ES-I3 (cell line): ENCODE measurements at regions not wholly inside any gene's neighbourhood (a gene's known extent, or its start where the extent isn't known, plus 50 kb on each side); places are given as distances from the start of the nearest gene placed in this dataset.
A peak's percentile ranks its signal among the peaks of the same experiment; 100 is the strongest.

Experiments
- H3K36me3 ChIP-seq: 2 replicates; pipeline ENCODE4 v1.6.1; 2013; ENCODE audit warnings: mild to moderate bottlenecking, low read length, control low read depth, moderate library complexity; ENCODE audit not compliant: insufficient read depth
- H3K4me1 ChIP-seq: 2 replicates; pipeline ENCODE4 v1.6.1; 2013; ENCODE audit warnings: mild to moderate bottlenecking, control low read depth, low read length; ENCODE audit not compliant: insufficient read depth
- H3K9ac ChIP-seq: 2 replicates; pipeline ENCODE4 v1.6.1; 2013; ENCODE audit warnings: low read depth, mild to moderate bottlenecking, low read length, moderate library complexity
- H3K9me3 ChIP-seq: 2 replicates; pipeline ENCODE4 v1.6.1; 2013; ENCODE audit warnings: mild to moderate bottlenecking, low read length, moderate library complexity; ENCODE audit not compliant: control insufficient read depth, insufficient read depth

GRCh38 chr10:10797513-10797912 lies 220.2 kb upstream of the CELF2 start:
- Histone ChIP-seq H3K4me1 (peaks cover 36% of the 10 kb centered on the region), H3K36me3 (no peaks in the 10 kb centered on the region), H3K9ac (no peak overlapping the region), H3K9me3 (peaks cover 10% of the 10 kb centered on the region)

- H3K4me1 ChIP-seq: peaks cover 31% of the 10 kb centered on the region
- H3K9ac ChIP-seq: peak overlapping the region; percentile 40
- H3K36me3 ChIP-seq: no peaks in the 10 kb centered on the region
- peaks cover 10% of the 10 kb centered on the region for H3K9me3 ChIP-seq
Measured at GRCh38 chr10:10798102-10798863, 219.4 kb upstream of the CELF2 start.

GRCh38 chr10:10798864-10799192 lies 218.8 kb upstream of the CELF2 start:
- H3K9ac ChIP-seq: peak overlapping the region; percentile 40

GRCh38 chr10:10800961-10801360 lies 216.7 kb upstream of the CELF2 start:
- Histone ChIP-seq H3K36me3 (no peaks in the 10 kb centered on the region), H3K9me3 (peaks cover 10% of the 10 kb centered on the region), H3K9ac (no peak overlapping the region), H3K4me1 (peaks cover 33% of the 10 kb centered on the region)

More at GRCh38 chr10:10798864-10799192, 218.8 kb upstream of the CELF2 start:
- Histone ChIP-seq H3K4me1 (peaks cover 29% of the 10 kb centered on the region), H3K36me3 (no peaks in the 10 kb centered on the region), H3K9me3 (peaks cover 10% of the 10 kb centered on the region)

- peaks cover 15% of the 10 kb centered on the region for H3K4me1 ChIP-seq
- H3K9me3 ChIP-seq: peaks cover 10% of the 10 kb centered on the region
- H3K36me3 ChIP-seq: no peaks in the 10 kb centered on the region
- H3K9ac ChIP-seq: no peak overlapping the region
Measured at GRCh38 chr10:10803278-10803677, 214.4 kb upstream of the CELF2 start.

GRCh38 chr10:10804061-10804460 lies 213.6 kb upstream of the CELF2 start:
- no peak overlapping the region for H3K9ac ChIP-seq
- H3K9me3 ChIP-seq: peaks cover 10% of the 10 kb centered on the region
- peaks cover 15% of the 10 kb centered on the region for H3K4me1 ChIP-seq
- no peaks in the 10 kb centered on the region for H3K36me3 ChIP-seq

GRCh38 chr10:10804998-10805740 lies 212.5 kb upstream of the CELF2 start:
- peaks cover 10% of the 10 kb centered on the region for H3K9me3 ChIP-seq
- H3K4me1 ChIP-seq: peaks cover 15% of the 10 kb centered on the region
- no peaks in the 10 kb centered on the region for H3K36me3 ChIP-seq
- no peak overlapping the region for H3K9ac ChIP-seq

- Histone ChIP-seq H3K4me1 (peaks cover 15% of the 10 kb centered on the region), H3K36me3 (no peaks in the 10 kb centered on the region), H3K9ac (no peak overlapping the region), H3K9me3 (no peaks in the 10 kb centered on the region)
Measured at GRCh38 chr10:10807106-10807505, 210.6 kb upstream of the CELF2 start.

- Histone ChIP-seq H3K9me3 (no peaks in the 10 kb centered on the region), H3K4me1 (peaks cover 2% of the 10 kb centered on the region; the same call in 1 of the 2 replicates), H3K36me3 (no peaks in the 10 kb centered on the region), H3K9ac (no peak overlapping the region)
Measured at GRCh38 chr10:10811562-10811961, 206.1 kb upstream of the CELF2 start.

- H3K4me1 ChIP-seq: no peaks in the 10 kb centered on the region
- no peaks in the 10 kb centered on the region for H3K36me3 ChIP-seq
- no peaks in the 10 kb centered on the region for H3K9me3 ChIP-seq
- no peak overlapping the region for H3K9ac ChIP-seq
Measured at GRCh38 chr10:10813656-10814055, 204.0 kb upstream of the CELF2 start.

- no peak overlapping the region for H3K9ac ChIP-seq
- no peaks in the 10 kb centered on the region for H3K4me1 ChIP-seq
- H3K36me3 ChIP-seq: no peaks in the 10 kb centered on the region
- H3K9me3 ChIP-seq: no peaks in the 10 kb centered on the region
Measured at GRCh38 chr10:10814069-10814468, 203.6 kb upstream of the CELF2 start.

- no peak overlapping the region for H3K9ac ChIP-seq
- 0 out of 2 replicates have a peak, but pooled peaks cover 3% of the 10 kb centered on the region for H3K9me3 ChIP-seq
- H3K36me3 ChIP-seq: no peaks in the 10 kb centered on the region
- H3K4me1 ChIP-seq: no peaks in the 10 kb centered on the region
Measured at GRCh38 chr10:10816447-10816846, 201.2 kb upstream of the CELF2 start.

- Histone ChIP-seq H3K9ac (no peak overlapping the region), H3K4me1 (no peaks in the 10 kb centered on the region), H3K36me3 (no peaks in the 10 kb centered on the region), H3K9me3 (0 out of 2 replicates have a peak, but pooled peaks cover 3% of the 10 kb centered on the region)
Measured at GRCh38 chr10:10817609-10818008, 200.1 kb upstream of the CELF2 start.

GRCh38 chr10:10818082-10818481 lies 199.6 kb upstream of the CELF2 start:
- H3K9ac ChIP-seq: no peak overlapping the region
- no peaks in the 10 kb centered on the region for H3K4me1 ChIP-seq
- 0 out of 2 replicates have a peak, but pooled peaks cover 3% of the 10 kb centered on the region for H3K9me3 ChIP-seq
- H3K36me3 ChIP-seq: no peaks in the 10 kb centered on the region
